C4-2B (cell line): ENCODE measurements at regions not wholly inside any gene's neighbourhood (a gene's known extent, or its start where the extent isn't known, plus 50 kb on each side); places are given as distances from the start of the nearest gene placed in this dataset.

Experiments used
- ZFX ChIP-seq: fragments of 450-650 bp; IDR thresholded peaks from 2 replicates; pipeline ENCODE4 v1.6.1; 2017
- TF ChIP-seq, protein P1 (sequence below): fragments of 450-650 bp; conservative IDR thresholded peaks from 2 replicates; pipeline ENCODE4 v1.5.1; 2017; ENCODE audit warnings: mild to moderate bottlenecking

DNA sequence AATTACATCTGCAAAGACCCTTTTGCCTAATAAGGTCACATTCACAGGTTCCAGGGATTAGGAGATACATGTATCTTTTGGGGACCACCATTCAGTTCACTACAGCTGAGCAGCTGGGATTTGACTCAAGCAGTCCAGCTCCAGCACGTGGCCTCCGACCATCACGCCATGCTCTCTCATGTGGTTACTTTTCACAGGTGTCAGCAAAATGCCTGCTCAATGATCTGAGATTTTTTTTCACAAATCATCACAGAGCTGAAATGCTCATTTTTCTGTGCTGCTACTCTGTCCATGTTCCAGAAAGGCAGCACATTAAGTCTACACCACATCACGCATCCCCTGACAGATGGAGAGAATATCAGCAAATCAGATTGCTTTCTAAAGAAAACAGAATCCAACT, 98.5 kb upstream of the RMDN2 start:
- TF ChIP-seq, protein P1, sequence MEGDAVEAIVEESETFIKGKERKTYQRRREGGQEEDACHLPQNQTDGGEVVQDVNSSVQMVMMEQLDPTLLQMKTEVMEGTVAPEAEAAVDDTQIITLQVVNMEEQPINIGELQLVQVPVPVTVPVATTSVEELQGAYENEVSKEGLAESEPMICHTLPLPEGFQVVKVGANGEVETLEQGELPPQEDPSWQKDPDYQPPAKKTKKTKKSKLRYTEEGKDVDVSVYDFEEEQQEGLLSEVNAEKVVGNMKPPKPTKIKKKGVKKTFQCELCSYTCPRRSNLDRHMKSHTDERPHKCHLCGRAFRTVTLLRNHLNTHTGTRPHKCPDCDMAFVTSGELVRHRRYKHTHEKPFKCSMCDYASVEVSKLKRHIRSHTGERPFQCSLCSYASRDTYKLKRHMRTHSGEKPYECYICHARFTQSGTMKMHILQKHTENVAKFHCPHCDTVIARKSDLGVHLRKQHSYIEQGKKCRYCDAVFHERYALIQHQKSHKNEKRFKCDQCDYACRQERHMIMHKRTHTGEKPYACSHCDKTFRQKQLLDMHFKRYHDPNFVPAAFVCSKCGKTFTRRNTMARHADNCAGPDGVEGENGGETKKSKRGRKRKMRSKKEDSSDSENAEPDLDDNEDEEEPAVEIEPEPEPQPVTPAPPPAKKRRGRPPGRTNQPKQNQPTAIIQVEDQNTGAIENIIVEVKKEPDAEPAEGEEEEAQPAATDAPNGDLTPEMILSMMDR = no peak
- TF ChIP-seq ZFX = no peak
